Activated CD4-positive, alpha-beta memory T cell treated with anti-CD3 and anti-CD28 coated beads, Interleukin-2, amount 10 ng/mL, durations not matched to agents 7 days and 5 days (primary cell): ENCODE measurements at regions not wholly inside any gene's neighbourhood (a gene's known extent, or its start where the extent isn't known, plus 50 kb on each side); places are given as distances from the start of the nearest gene placed in this dataset.

ENCODE experiments used
- CTCF ChIA-PET: fragments of 350-600 bp; sonication (Branson Sonifier 250); formaldehyde crosslinking; loops from one replicate; lab custom pipeline; 2021; ENCODE audit warnings: antibody characterized with exemption, inconsistent platforms; lab: Charles Lee
- POLR2A ChIA-PET: fragments of 350-600 bp; sonication (Branson Sonifier 250); formaldehyde crosslinking; loops from one replicate; lab custom pipeline; 2021; ENCODE audit warnings: antibody characterized with exemption; lab: Charles Lee
- DNase-seq: peaks from one replicate; pipeline ENCODE4 v3.0.0-alpha.2; 2020
- H3K27ac Mint-ChIP-seq: one replicate; pipeline ENCODE4 v1.8.0; 2021; ENCODE audit warnings: mild to moderate bottlenecking, mixed read lengths
- H3K27me3 Mint-ChIP-seq: one replicate; pipeline ENCODE4 v1.8.0; 2021; ENCODE audit warnings: mixed read lengths
- H3K36me3 Mint-ChIP-seq: one replicate; pipeline ENCODE4 v1.8.0; 2021; ENCODE audit warnings: low read depth, mixed read lengths
- H3K4me1 Mint-ChIP-seq: one replicate; pipeline ENCODE4 v1.8.0; 2021; ENCODE audit warnings: mixed read lengths
- H3K4me3 Mint-ChIP-seq: one replicate; pipeline ENCODE4 v1.8.0; 2021; ENCODE audit warnings: mild to moderate bottlenecking, mixed read lengths
- H3K9me3 Mint-ChIP-seq: one replicate; pipeline ENCODE4 v1.8.0; 2021; ENCODE audit warnings: mixed read lengths

DNA sequence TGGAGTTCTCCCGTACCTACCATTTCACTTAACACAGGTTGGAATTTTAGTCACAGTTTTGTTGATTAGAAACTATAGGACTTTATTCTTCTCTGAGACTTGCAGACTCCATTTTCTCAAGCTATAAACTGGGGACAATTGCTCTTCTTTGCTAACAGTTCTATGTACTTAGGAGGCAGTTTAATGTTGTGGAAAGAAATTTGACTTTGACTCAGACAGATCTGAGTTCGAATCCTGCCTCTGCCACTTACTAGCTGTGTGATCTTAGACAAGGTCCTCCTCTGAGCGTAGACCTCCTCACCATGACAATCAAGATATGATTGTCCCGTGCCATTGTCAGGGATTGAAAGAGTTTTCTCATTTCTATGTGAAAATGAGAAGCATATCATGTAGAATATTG lies 196.4 kb upstream of the HES1 start:
- H3K27ac Mint-ChIP-seq, result no peak overlapping the region
- no peak overlapping the region for H3K4me3 Mint-ChIP-seq
- H3K4me1 Mint-ChIP-seq, result no peaks in the 10 kb centered on the region
- H3K9me3 Mint-ChIP-seq, result no peaks in the 10 kb centered on the region
- H3K27me3 Mint-ChIP-seq, result peaks cover 38% of the 10 kb centered on the region
- CTCF ChIA-PET, result no interaction called here
- no peak for DNase-seq
- POLR2A ChIA-PET, result no interaction called here
- H3K36me3 Mint-ChIP-seq, result no peaks in the 10 kb centered on the region

- POLR2A ChIA-PET, result no interaction called here
- CTCF ChIA-PET, result no interaction called here
Observed at GRCh38 chr3:193940526-193940925, 195.4 kb upstream of the HES1 start.

GRCh38 chr3:193941486-193941885 lies 194.5 kb upstream of the HES1 start:
- peaks cover 30% of the 10 kb centered on the region for H3K27me3 Mint-ChIP-seq
- ChIA-PET CTCF (no interaction called here), POLR2A (no interaction called here)
- H3K4me3 Mint-ChIP-seq, result no peak overlapping the region
- no peak for DNase-seq
- no peaks in the 10 kb centered on the region for H3K9me3 Mint-ChIP-seq
- H3K27ac Mint-ChIP-seq, result no peak overlapping the region
- no peaks in the 10 kb centered on the region for H3K36me3 Mint-ChIP-seq
- H3K4me1 Mint-ChIP-seq, result no peaks in the 10 kb centered on the region

More at GRCh38 chr3:193940526-193940925, 195.4 kb upstream of the HES1 start:
- Mint-ChIP-seq H3K27me3 (peaks cover 31% of the 10 kb centered on the region), H3K27ac (no peak overlapping the region), H3K36me3 (no peaks in the 10 kb centered on the region), H3K9me3 (no peaks in the 10 kb centered on the region), H3K4me1 (no peaks in the 10 kb centered on the region), H3K4me3 (no peak overlapping the region)
- no peak for DNase-seq

DNA sequence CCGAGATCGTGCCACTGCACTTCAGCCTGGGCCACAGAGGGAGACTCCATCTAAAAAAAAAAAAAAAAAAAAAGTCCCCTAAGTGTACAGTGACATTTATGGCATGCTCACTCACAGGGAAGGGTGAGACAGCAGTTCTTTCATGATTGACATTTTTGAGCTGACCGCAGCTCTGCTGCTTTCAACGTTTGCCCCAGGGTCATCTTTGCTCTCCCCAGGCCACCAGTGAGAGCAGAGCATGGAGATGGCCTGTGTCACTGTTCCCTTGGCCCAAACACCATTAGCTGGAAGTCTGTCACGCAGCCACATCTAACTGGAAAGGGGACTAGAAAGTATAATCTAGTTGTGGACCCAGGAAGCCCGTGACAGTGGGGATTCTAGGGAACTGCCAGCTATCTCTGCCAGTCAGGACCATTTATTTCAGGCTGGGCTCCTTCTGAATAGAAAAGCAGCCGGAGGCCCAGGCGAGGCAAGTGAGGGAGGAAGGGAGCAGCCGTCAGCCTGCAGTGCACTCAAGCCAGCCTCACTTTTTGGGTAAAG lies 193.4 kb upstream of the HES1 start:
- H3K27me3 Mint-ChIP-seq, result peaks cover 33% of the 10 kb centered on the region
- POLR2A ChIA-PET, result no interaction called here

DNA sequence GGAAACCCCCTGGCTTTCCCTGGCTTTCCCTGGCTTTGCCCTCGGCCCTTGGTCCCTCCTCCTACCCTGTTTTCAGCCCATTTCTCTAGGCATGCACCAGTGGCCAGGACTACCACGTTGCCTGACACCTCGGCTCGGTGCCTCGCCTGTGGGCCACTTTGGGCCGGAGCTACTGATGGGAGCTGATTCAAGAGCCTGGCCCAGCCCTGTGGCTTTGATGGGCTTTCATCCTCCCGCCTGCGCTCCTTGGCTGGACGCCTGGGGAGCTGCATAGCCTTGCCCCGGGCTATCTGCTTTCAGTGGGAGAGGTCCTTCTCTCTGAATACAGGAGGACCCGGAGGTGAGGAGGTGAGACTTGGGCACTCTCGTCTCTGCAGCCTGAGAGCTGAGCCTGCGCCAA lies 192.7 kb upstream of the HES1 start:
- no peak overlapping the region for H3K4me3 Mint-ChIP-seq
- H3K27me3 Mint-ChIP-seq, result peaks cover 29% of the 10 kb centered on the region
- POLR2A ChIA-PET, result no interaction called here
- no peaks in the 10 kb centered on the region for H3K36me3 Mint-ChIP-seq
- no peak for DNase-seq
- CTCF ChIA-PET, result no interaction called here
- no peaks in the 10 kb centered on the region for H3K4me1 Mint-ChIP-seq
- H3K27ac Mint-ChIP-seq, result no peak overlapping the region
- no peaks in the 10 kb centered on the region for H3K9me3 Mint-ChIP-seq

More for the DNA sequence above, 193.4 kb upstream of the HES1 start:
- Mint-ChIP-seq H3K27ac (no peak overlapping the region), H3K36me3 (no peaks in the 10 kb centered on the region), H3K9me3 (no peaks in the 10 kb centered on the region), H3K4me3 (no peak overlapping the region), H3K4me1 (no peaks in the 10 kb centered on the region)
- no peak for DNase-seq
- CTCF ChIA-PET, result interaction anchor here (0.7 to 1.0 kb wide), 2 partner anchors 186 to 373 kb away, joined by 4 to 8 read pairs; no protein-coding TSS in a partner anchor

DNA sequence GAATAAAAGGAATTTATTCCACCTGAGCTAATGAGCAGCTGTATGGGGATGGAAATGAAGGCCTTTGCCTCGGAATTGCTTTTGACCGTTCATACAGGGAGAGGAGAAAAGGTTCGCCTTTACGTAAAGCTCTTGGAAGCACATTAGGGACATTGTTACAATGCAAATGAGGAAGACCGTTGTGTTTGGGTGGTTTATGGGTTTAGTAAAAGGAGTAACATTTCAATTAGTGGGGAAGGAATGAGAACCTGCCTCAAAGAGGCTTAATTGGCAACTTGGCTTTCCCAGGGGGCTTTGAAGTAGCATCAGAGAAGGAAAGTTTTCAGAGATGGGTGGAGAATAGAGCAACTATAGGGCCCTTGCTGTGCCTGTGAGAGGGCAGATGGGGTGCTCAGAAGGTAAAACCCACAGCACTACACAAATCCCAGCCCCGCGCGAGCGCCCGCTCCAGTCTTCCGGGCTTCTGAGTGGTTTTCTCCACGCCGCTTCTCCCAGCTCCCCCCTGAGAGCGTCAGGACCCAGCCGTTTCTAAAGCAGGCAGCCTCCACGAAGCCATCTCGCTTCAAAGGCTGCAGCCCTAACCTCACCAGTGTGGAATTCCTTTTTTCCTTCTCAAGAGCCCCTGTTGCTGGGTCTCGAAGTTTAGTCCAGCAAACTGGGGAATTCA lies 192.0 kb upstream of the HES1 start:
- Mint-ChIP-seq H3K4me3 (no peak overlapping the region), H3K27me3 (peaks cover 27% of the 10 kb centered on the region), H3K4me1 (no peaks in the 10 kb centered on the region), H3K9me3 (no peaks in the 10 kb centered on the region), H3K36me3 (no peaks in the 10 kb centered on the region), H3K27ac (no peak overlapping the region)
- DNase-seq, result no peak
- ChIA-PET POLR2A (no interaction called here), CTCF (no interaction called here)

GRCh38 chr3:193944518-193944884 lies 191.4 kb upstream of the HES1 start:
- no peaks in the 10 kb centered on the region for H3K36me3 Mint-ChIP-seq
- H3K4me1 Mint-ChIP-seq, result no peaks in the 10 kb centered on the region
- ChIA-PET CTCF (no interaction called here), POLR2A (no interaction called here)
- no peak overlapping the region for H3K4me3 Mint-ChIP-seq
- no peaks in the 10 kb centered on the region for H3K9me3 Mint-ChIP-seq
- DNase-seq, result no peak
- no peak overlapping the region for H3K27ac Mint-ChIP-seq
- peaks cover 31% of the 10 kb centered on the region for H3K27me3 Mint-ChIP-seq

DNA sequence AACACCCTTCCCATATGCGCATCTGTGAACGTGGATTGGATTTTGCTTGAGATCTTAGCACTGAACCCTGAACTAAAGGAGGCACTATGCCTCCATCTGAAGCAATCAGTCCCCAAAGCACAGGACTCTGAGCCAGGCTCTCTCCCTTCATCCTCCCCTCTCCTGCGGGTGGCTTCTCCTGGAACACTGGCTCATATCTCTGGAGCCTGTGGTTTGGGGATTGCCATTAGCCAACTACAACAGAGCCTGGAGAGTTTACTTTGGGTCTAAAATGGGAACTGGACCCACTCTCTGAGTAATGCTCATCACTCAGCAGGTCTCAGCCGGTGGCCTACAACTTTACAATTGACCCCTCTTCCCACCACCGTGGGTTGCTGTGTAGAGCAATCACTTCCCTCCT lies 190.8 kb upstream of the HES1 start:
- Mint-ChIP-seq H3K9me3 (no peaks in the 10 kb centered on the region), H3K4me1 (no peaks in the 10 kb centered on the region), H3K27ac (no peak overlapping the region), H3K27me3 (peaks cover 30% of the 10 kb centered on the region), H3K4me3 (no peak overlapping the region), H3K36me3 (no peaks in the 10 kb centered on the region)
- no peak for DNase-seq
- CTCF ChIA-PET, result no interaction called here
- POLR2A ChIA-PET, result no interaction called here

DNA sequence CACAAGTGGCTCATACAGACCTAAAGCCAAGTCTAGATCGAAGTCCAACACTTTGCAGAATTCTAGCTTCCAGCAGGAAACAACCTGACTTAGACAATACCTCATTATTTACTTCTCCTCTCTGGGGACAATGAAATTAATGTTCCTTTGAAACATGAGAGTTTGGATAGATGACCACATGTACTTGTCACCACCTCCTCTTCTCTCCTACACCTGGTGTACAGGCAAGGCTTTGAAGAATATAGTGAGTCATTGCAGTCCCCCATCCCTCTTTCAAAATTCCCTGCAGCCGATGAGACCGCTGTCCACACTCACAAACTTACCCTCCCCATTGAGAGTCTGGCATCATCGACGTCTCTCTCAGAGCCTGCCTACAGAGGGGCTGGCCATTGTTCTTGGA lies 189.0 kb upstream of the HES1 start:
- no peaks in the 10 kb centered on the region for H3K9me3 Mint-ChIP-seq
- peaks cover 39% of the 10 kb centered on the region for H3K27me3 Mint-ChIP-seq
- H3K4me3 Mint-ChIP-seq, result no peak overlapping the region
- no peak for DNase-seq
- H3K4me1 Mint-ChIP-seq, result no peaks in the 10 kb centered on the region
- no peak overlapping the region for H3K27ac Mint-ChIP-seq
- H3K36me3 Mint-ChIP-seq, result no peaks in the 10 kb centered on the region
- POLR2A ChIA-PET, result no interaction called here
- CTCF ChIA-PET, result no interaction called here

DNA sequence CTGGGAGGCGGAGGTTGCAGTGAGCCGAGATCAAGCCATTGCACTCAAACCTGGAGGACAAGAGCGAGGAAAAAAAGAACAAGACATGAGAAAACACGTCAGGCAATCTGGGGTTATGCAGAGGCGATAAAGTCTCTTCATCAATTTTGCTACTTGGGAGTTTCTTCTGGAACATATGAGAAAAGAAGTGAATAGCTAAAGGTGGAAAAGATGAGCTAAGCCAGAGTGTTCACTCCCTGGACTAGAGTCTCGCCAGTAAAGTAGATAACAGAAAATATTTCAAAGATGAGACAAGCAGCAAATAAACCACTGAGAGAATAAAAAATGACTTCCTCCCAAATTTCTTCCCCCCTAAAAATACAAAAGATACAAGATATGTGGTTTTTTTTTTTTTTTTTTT lies 188.4 kb upstream of the HES1 start:
- ChIA-PET POLR2A (no interaction called here), CTCF (no interaction called here)
- H3K9me3 Mint-ChIP-seq, result no peaks in the 10 kb centered on the region

GRCh38 chr3:193948459-193948858 lies 187.5 kb upstream of the HES1 start:
- Mint-ChIP-seq H3K9me3 (no peaks in the 10 kb centered on the region), H3K27ac (no peak overlapping the region), H3K4me1 (no peaks in the 10 kb centered on the region), H3K27me3 (peaks cover 47% of the 10 kb centered on the region), H3K4me3 (no peak overlapping the region), H3K36me3 (no peaks in the 10 kb centered on the region)
- no peak for DNase-seq
- CTCF ChIA-PET, result no interaction called here
- POLR2A ChIA-PET, result no interaction called here

More for the DNA sequence above, 188.4 kb upstream of the HES1 start:
- no peak overlapping the region for H3K27ac Mint-ChIP-seq
- no peaks in the 10 kb centered on the region for H3K4me1 Mint-ChIP-seq
- H3K36me3 Mint-ChIP-seq, result no peaks in the 10 kb centered on the region
- H3K4me3 Mint-ChIP-seq, result no peak overlapping the region
- DNase-seq, result no peak
- peaks cover 41% of the 10 kb centered on the region for H3K27me3 Mint-ChIP-seq

DNA sequence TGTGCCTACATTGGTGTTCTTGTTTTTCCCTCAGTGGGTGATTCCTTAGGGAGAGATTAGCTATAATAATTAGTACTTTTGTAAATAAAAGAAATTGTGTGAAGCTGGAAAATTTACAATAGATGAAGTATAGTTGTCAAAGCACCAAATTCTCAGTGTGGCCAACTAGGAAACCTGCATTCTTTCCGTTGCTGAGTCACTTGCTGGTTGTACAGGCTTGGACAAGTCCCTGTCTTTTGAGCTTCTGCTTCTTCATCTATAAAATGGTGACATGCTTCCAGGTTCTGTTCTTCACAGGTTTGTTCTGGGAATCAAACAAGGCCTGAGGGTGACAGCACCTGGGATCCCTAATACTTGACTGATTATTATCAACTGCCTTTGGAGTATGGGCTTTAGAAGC lies 184.1 kb upstream of the HES1 start:
- ChIA-PET CTCF (interaction anchor here (1.4 to 1.6 kb wide), 2 partner anchors 19 to 364 kb away, joined by 4 read pairs; no protein-coding TSS in a partner anchor), POLR2A (no interaction called here)
- Mint-ChIP-seq H3K4me3 (no peak overlapping the region), H3K4me1 (no peaks in the 10 kb centered on the region), H3K36me3 (peaks cover 2% of the 10 kb centered on the region), H3K27me3 (peaks cover 59% of the 10 kb centered on the region), H3K27ac (no peak overlapping the region), H3K9me3 (peaks cover 11% of the 10 kb centered on the region)
- DNase-seq, result no peak

- Mint-ChIP-seq H3K4me3 (no peak overlapping the region), H3K9me3 (peaks cover 11% of the 10 kb centered on the region), H3K27ac (no peak overlapping the region), H3K4me1 (no peaks in the 10 kb centered on the region), H3K36me3 (peaks cover 2% of the 10 kb centered on the region), H3K27me3 (peaks cover 50% of the 10 kb centered on the region)
- CTCF ChIA-PET, result no interaction called here
- POLR2A ChIA-PET, result no interaction called here
- no peak for DNase-seq
Observed at GRCh38 chr3:193954752-193955151, 181.2 kb upstream of the HES1 start.

- Mint-ChIP-seq H3K36me3 (peaks cover 2% of the 10 kb centered on the region), H3K9me3 (peaks cover 11% of the 10 kb centered on the region)
Observed at GRCh38 chr3:193955719-193956118, 180.2 kb upstream of the HES1 start.

More at GRCh38 chr3:193955719-193956118, 180.2 kb upstream of the HES1 start:
- H3K27me3 Mint-ChIP-seq, result peaks cover 58% of the 10 kb centered on the region
- no peak overlapping the region for H3K27ac Mint-ChIP-seq
- CTCF ChIA-PET, result no interaction called here
- POLR2A ChIA-PET, result no interaction called here
- H3K4me1 Mint-ChIP-seq, result peaks cover 2% of the 10 kb centered on the region
- no peak for DNase-seq
- H3K4me3 Mint-ChIP-seq, result no peak overlapping the region
